TTC549 (cell line): ENCODE measurements at regions not wholly inside any gene's neighbourhood (a gene's known extent, or its start where the extent isn't known, plus 50 kb on each side); places are given as distances from the start of the nearest gene placed in this dataset.
"Not testable (repeated sequence)": the region's sequence is repeated elsewhere in the genome, so short reads cannot be mapped to it uniquely, and the experiment has no call there.

Experiments used
- FAIRE-seq: peaks from 2 replicates; lab custom pipeline; 2012; peaks lifted over from hg19 to GRCh38; lab: Jason Lieb, UNC

DNA sequence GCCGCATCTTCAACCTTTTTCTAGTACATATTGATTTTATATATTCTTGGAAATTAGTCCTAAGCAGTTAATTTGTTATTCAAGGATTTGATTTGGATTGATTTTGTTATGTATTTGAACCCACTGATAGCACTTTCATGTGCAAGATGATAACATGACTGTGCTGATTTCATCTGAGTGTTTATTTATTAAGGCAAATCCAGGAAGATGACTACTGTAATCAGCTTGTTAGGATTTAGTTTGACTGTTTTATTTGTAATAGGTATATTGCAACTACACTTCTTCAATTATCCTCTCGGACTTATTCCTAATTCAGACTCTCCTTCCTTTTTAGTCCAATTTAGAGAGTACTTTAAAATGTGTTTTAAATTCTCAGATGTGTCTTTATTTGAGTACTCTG is 75.1 kb upstream of the PRKG1 start:
- no peak for FAIRE-seq

DNA sequence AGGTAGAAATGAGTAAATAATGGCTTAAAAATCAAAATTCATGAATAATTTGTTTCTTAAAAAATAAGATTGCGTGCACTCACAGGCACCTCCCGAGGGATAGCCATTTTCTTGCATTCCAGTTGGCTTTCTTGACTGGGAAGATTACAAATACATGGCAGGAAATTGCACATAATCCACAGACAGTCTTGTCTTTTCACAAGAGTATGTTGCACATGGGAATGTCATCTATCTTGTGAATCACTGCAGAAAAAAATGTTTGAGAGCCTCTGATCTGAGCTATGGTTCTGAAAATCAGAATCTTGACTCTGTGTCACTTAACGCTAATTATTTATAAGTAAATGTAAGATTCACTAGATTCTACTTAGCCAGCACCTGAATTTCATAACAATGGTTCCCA is 74.1 kb upstream of the PRKG1 start:
- no peak for FAIRE-seq

DNA sequence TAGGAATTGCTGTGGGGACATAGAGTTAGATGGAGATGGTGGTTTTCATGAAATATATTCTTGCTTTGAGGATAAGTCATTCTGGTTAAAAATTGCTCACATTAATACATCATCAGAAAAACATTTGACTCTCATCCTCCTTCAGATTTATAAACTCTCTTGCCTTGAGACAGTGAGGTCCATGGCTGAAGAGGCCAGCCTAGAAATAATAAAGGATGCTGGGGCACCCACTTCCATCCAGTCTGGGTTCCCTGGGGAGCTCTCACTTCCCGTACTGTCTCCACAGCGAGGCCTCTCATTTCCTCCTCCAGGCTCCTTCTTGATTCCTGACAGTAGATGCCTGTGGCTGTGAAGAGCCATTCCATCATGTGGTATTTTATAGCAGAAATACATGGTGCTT is 73.3 kb upstream of the PRKG1 start:
- FAIRE-seq, result no peak

DNA sequence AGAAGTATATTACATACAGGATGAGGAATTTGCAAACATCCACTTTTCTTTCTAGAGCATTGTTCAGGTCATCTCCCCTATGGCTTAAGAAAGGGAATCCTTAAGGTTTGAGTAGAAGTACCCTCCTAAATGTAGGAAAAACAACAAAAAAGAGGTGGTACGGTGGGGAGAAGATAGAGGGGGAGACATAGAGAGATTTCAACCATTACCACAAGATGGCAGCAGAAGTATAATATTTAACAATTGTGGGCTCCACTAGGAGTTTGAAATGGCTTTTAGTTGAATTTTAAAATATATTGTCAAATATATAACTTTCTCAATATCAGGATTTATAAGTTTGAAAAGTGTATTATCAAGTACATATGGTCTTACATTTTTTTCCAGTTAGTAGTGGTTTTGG is 72.7 kb upstream of the PRKG1 start:
- peak; percentile 71 for FAIRE-seq

DNA sequence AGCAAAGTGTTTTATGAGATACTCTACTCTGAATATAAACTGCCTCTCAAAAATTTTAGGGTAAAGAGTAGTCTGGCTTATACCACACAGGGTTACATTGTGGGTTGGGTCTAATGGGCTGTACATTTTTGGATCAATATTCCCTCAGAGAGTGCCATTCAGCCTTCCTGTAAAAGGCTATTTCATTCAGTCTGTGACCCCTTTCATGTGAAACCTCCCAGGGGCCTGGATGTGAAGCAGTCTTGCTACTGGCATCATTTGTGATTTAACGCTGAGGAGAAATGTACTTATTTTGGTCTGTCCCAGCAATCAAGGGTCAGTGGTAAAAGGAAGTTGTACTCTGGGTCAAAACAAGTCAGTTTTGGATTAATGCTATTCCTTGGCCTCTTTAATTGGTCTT is 71.8 kb upstream of the PRKG1 start:
- no peak for FAIRE-seq

DNA sequence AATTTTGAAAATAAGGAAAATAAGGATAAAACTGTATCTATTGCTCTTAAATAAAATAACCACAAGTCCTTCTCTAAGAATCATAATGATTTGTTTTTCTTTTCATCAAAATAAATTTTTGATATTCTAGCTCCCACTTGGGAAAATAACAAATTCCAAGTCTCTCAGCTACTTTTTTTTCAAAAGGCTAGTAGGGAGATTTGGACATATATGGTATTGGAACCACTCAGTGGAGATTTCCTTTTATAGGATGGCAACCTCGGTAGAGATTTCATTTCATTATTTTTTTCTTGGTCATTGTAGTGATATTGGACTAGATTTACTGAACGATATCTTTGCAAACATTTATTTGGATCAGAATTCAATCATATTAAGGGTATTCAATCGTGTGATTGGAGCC is 69.5 kb upstream of the PRKG1 start:
- no peak for FAIRE-seq

DNA sequence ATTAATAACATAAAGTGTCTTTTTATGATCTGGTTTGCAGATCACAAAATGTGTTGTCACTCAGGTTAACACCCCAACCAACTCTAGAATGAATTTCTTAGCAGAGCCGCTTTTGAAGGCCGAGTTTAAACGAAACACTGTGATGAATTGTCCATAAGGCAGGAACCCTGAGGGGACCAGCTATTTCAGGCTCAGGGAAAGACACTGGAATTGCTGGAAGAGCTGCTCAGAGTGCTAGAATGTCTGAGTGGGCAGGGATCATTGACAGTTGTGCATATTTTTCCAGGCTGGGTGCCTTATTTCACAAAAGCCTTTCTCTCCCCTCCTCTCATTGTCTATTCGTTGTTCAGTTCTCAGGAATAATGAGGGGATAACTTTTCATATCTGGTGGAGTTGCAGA is 68.7 kb upstream of the PRKG1 start:
- no peak for FAIRE-seq

DNA sequence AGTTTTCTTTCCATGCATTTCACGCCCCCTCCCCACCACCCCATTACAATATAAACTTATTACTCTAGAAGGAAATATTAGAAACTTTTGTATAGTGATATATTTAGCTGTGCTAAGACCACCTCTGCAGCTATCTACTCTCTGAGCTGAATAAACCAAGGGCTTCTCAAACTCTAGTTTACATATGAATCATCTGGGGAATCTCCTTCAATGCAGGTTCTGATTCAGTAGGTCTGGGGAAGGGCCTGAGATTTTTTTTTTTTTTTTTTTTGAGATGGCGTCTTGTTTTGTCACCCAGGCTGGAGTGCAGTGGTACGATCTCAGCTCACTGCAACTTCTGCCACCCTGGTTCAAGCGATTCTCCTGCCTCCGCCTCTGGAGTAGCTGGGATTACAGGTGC is 67.6 kb upstream of the PRKG1 start:
- no peak for FAIRE-seq

DNA sequence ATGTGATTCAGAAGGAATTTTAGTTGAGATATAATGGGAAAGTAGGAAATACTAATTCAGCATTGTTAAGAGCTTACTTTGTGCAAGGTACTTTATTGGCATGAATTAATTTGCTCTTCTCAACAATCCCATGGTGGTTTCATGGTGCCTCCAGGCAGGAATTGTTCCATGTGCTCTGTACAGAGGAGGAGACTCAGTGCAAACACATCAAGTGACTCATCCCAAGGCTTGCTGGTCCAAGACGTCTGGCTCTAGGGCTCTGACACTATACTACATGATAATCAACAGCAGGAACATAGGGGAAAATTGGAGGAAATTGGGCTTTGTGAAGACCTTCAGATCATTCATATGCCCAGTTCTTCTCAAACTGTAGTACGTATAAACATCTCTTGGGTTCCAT is 66.5 kb upstream of the PRKG1 start:
- FAIRE-seq, result no peak

DNA sequence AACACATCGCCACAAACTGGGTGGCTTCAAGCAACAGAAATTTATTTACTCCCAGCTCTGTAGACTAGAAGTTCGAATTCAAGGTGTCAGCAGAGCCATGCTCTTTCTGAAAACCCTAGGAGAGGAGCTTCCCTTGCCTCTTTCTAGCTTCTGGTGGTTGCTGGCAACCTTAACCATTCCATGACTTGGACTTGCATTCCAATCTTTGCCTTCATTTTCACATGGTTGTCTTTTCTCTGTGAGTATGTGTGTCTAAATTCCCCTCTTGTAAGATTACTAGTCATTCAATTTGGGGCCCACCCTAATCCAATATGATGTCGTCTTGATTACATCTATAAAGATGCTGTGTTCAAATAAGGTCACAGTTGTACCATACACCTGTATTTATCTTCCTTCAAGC is 65.9 kb upstream of the PRKG1 start:
- FAIRE-seq, result no peak

DNA sequence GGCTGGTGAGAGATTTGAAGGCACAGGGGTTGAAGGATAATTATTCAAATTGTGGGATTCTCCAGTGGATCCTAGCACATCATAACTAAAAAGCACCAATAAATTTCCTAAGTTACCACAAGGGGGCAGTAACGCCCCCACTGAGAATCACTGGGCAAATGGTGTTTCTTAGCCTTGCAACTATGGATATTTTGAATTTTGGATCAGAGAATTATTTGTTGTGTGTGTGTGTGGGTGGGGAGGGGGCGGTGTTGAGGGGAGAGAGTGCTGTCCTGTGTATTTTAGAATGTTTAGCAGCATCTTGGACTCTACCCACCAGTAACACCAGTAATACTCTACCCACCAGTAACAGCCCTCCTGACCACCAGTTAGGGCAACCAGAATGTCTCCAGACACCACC is 63.3 kb upstream of the PRKG1 start:
- no peak for FAIRE-seq

DNA sequence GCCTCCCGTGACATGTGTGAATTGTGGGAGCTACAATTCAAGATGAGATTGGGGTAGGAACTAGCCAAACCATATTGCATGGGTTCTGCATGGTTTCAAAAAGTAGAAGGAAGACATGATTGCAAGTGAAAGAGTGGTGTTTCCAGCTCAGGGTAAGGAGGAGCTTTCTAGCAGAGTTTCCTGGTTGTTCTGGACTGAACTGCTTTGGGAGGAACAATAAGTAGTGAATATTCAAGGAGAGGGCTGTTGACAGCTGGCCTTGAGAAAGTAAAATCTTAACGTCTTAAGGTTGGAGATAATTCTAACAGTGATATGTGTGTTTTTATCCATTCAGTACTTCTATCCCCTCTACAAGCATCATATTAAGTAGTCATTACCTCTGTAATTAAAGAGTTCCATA is 62.2 kb upstream of the PRKG1 start:
- no peak for FAIRE-seq

DNA sequence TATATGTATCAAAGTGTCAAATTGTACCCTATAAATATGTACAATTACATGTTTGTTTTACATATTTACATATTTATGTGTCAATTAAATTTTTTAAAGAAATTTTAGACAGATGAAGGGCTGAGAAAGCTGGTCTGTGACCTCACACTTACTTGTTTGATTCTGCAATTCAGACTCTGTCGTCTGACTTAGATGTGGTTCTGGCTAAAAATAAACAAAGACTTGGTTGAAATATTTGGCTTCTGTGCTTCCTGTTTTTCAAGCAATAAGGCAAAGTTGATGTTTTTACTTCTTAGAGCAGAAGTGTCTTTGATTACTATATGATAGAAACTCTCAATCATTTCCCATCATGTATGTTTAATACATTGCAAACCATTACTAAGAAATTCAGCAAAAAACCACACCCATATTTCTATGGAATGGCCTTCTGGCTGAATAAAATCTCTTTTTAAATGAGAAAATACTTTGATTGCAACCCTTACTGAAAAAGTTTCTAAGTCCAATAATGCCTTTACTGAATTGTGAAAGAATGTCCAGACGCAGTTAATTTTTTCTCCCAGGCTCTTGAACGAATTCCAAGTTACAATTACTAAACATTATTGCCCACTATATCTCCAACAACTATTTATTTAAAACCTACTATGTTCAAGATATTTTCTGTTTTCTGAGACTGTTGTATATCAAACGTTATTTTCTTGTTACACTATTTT is 59.5 kb upstream of the PRKG1 start:
- no peak for FAIRE-seq

DNA sequence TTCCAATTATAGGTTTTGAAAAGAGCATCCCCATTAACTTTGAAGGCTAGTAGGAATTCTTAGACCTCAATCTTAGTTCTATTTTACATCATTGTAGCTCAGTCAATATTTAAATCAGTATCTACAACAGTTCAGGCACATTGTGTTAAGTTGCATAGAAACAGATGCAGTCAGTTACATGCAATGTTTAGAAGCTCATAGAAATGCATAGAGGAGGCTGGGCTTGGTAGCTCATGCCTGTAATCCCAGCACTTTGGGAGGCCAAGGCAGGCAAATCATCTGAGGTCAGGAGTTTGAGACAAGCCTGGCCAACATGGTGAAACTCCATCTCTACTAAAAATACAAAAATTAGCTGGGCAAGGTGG is 58.9 kb upstream of the PRKG1 start:
- FAIRE-seq, result not testable (repeated sequence)

DNA sequence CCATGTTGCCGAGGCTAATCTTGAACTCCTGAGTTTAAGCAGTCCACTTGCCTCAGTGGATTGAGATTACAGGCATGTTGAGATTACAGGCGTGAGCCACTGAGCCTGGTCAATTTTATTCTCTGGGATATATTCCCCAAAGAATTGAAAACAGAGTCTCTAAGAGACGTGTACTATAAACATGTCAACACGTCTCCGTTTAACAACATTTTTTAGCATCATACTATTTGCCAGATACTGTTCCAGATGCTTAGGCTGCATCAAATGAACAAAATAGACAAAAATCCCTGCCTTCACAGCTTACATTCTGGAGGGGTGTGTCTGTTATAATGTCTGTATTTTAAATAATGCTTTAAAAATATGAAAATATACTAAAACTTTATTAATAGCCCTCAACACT is 54.1 kb upstream of the PRKG1 start:
- FAIRE-seq, result no peak

DNA sequence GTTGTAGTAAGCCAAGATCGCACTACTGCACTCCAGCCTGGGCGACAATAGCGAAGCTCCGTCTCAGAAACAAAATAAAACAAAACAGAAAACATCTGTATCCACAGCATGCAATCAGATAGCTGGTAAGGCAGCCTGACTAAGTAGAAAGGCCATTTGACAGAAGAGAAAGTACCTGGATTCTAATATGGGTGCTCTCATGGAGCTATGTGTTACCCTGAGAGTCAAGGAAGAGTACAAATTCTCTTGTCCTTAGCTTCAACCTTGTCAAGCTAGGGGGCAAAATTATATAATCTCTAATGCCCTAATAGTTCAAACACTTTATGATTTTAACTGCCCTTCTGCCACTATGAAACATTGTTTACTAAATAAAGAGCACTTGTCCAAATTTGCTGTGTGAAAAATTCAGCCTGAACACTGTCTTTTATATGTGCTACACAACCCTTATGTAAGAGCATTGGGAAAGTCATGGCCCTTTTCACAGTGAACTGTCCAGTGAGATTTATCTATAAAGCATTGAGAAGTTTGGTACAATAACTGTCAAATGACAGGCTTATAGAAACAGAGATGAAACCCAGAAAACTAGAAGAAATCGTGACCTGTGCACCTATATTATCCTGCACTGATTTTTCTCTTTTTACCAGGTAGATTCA is 51.2 kb upstream of the PRKG1 start:
- FAIRE-seq, result no peak

DNA sequence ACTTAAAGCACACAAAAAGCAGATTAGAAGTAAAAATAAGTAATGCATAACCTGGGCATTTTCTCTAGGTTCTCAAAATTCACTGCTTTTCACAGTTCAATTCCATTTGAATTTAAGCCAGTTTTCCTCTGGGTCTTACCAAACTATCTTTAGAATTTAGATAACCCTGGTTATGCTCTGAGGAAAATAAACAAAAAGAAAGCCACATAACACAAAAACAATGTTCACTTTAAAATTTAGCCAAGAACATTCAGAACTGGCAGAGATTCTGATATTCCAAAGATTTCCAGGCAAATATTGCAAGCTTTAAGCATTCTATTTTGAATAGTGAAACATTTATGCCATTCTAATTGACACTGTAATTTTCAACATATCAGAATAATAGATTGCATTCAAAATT is 50.7 kb upstream of the PRKG1 start:
- FAIRE-seq, result no peak
